SK-N-SH (cell line): ENCODE measurements at regions not wholly inside any gene's neighbourhood (a gene's known extent, or its start where the extent isn't known, plus 50 kb on each side); places are given as distances from the start of the nearest gene placed in this dataset.

Experiments used
- CTCF ChIA-PET: fragments of 300-600, 350-600 bp; formaldehyde crosslinking; extraction: SDS; loops from one replicate; lab custom pipeline; 2021; lab: Yijun Ruan, JAX
- POLR2A ChIA-PET: fragments of 350-600 bp; sonication (Branson Sonifier 250); formaldehyde crosslinking; extraction: SDS; loops from one replicate; lab custom pipeline; 2020; ENCODE audit warnings: antibody characterized with exemption, inconsistent platforms; lab: Yijun Ruan, JAX
- DNase-seq: peaks from one replicate; pipeline ENCODE4 v3.0.0; 2012
- H2AFZ ChIP-seq: fragments of 200-600 bp; sonication (generic); 2 replicates; pipeline ENCODE4 v1.8.1; 2016; ENCODE audit warnings: antibody characterized with exemption, mild to moderate bottlenecking, low read depth
- H3F3A ChIP-seq: fragments of 200-600 bp; sonication (generic); replicated peaks from 2 replicates; pipeline ENCODE3; 2016; ENCODE audit warnings: antibody characterized with exemption, mild to moderate bottlenecking; ENCODE audit not compliant: insufficient read depth
- H3K27ac ChIP-seq, 2 experiments: fragments of 200-500 bp in 1 of 2; fragments of 200-600 bp in 1 of 2; sonication (Bioruptor generic) in 1 of 2; sonication (generic), shearing (Covaris generic) in 1 of 2; 2 replicates each; pipeline versions ENCODE4 v1.5.1 to v1.6.1; 2014 to 2016; ENCODE audit warnings: low read depth in 2 of 2, inconsistent platforms in 1 of 2, low read length in 1 of 2, mild to moderate bottlenecking in 1 of 2, mixed read lengths in 1 of 2
- H3K27me3 ChIP-seq: fragments of 200-600 bp; sonication (generic), shearing (Covaris generic); 2 replicates; pipeline ENCODE4 v1.6.1; 2016; ENCODE audit warnings: mixed run types; ENCODE audit not compliant: insufficient read depth
- H3K36me3 ChIP-seq, 2 experiments: fragments of 200-500 bp in 1 of 2; fragments of 200-600 bp in 1 of 2; sonication (Bioruptor generic) in 1 of 2; sonication (generic) in 1 of 2; replicated peaks in 1 of 2; 2 replicates each; pipeline versions ENCODE3 to v1.5.1; 2014 to 2016; ENCODE audit warnings: low read length in 1 of 2, mild to moderate bottlenecking in 1 of 2; ENCODE audit not compliant: insufficient read depth in 2 of 2, control insufficient read depth in 1 of 2
- H3K4me1 ChIP-seq, 2 experiments: fragments of 200-500 bp in 1 of 2; fragments of 200-600 bp in 1 of 2; sonication (Bioruptor generic) in 1 of 2; sonication (generic), shearing (Covaris generic) in 1 of 2; 2 replicates each; pipeline versions ENCODE4 v1.5.1 to v1.6.1; 2014 to 2016; ENCODE audit warnings: low read depth in 1 of 2, low read length in 1 of 2, mixed run types in 1 of 2; ENCODE audit not compliant: insufficient read depth in 2 of 2, control insufficient read depth in 1 of 2
- H3K4me2 ChIP-seq: fragments of 200-600 bp; sonication (generic), shearing (Covaris generic); 2 replicates; pipeline ENCODE4 v1.6.1; 2017; ENCODE audit warnings: mixed run types
- H3K4me3 ChIP-seq, 2 experiments: fragments of 200-500 bp in 1 of 2; fragments of 200-600 bp in 1 of 2; sonication (Bioruptor generic) in 1 of 2; sonication (generic), shearing (Covaris generic) in 1 of 2; 2 replicates each; pipeline versions ENCODE4 v1.5.1 to v1.8.1; 2014 to 2016; ENCODE audit warnings: low read depth in 2 of 2, inconsistent platforms in 1 of 2, low read length in 1 of 2, mild to moderate bottlenecking in 1 of 2, mixed read lengths in 1 of 2, moderate library complexity in 1 of 2
- H3K79me2 ChIP-seq: fragments of 200-600 bp; sonication (generic); 2 replicates; pipeline ENCODE4 v1.8.1; 2017; ENCODE audit warnings: mild to moderate bottlenecking; ENCODE audit not compliant: insufficient read depth
- H3K9ac ChIP-seq: fragments of 200-600 bp; sonication (generic); 2 replicates; pipeline ENCODE4 v1.6.1; 2017; ENCODE audit warnings: mixed run types
- H3K9me2 ChIP-seq: fragments of 200-600 bp; sonication (generic); 2 replicates; pipeline ENCODE4 v1.6.1; 2017; ENCODE audit warnings: mixed run types
- H3K9me3 ChIP-seq: fragments of 200-600 bp; sonication (generic); 2 replicates; pipeline ENCODE4 v1.6.1; 2017; ENCODE audit warnings: mixed run types, mild to moderate bottlenecking, moderate library complexity
- H4K20me1 ChIP-seq: fragments of 200-600 bp; sonication (generic); 2 replicates; pipeline ENCODE4 v1.6.1; 2017; ENCODE audit warnings: mild to moderate bottlenecking, mixed run types; ENCODE audit not compliant: insufficient read depth
- CHD2 ChIP-seq: fragments of 150-350 bp; IDR thresholded peaks from 2 replicates; pipeline ENCODE4 v1.6.1; 2018; ENCODE audit warnings: low read length; ENCODE audit not compliant: partially characterized antibody
- ELF1 ChIP-seq: IDR thresholded peaks from 2 replicates; pipeline ENCODE4 v1.4.0; 2012
- FOSL2 ChIP-seq: IDR thresholded peaks from 2 replicates; pipeline ENCODE4 v1.4.0; 2012; ENCODE audit warnings: low read depth, mild to moderate bottlenecking, moderate library complexity, borderline replicate concordance
- FOXJ3 ChIP-seq: sonication (generic); formaldehyde crosslinking; IDR thresholded peaks from 2 replicates; pipeline ENCODE4 v1.5.1; 2020; ENCODE audit warnings: mild to moderate bottlenecking, missing genetic modification reagents
- FOXM1 ChIP-seq: IDR thresholded peaks from 2 replicates; pipeline ENCODE4 v1.4.0; 2012; ENCODE audit warnings: low read depth, mild to moderate bottlenecking
- MEF2A ChIP-seq: IDR thresholded peaks from 2 replicates; pipeline ENCODE4 v1.4.0; 2012; ENCODE audit warnings: low read depth, borderline replicate concordance
- NFIC ChIP-seq: IDR thresholded peaks from 2 replicates; pipeline ENCODE4 v1.4.0; 2012; ENCODE audit warnings: borderline replicate concordance
- POLR2AphosphoS5 ChIP-seq: IDR thresholded peaks from 2 replicates; pipeline ENCODE4 v1.6.1; 2012; ENCODE audit warnings: low read depth, low read length
- RXRA ChIP-seq: IDR thresholded peaks from 2 replicates; pipeline ENCODE4 v1.4.0; 2012; ENCODE audit warnings: low read depth, mild to moderate bottlenecking, borderline replicate concordance
- YY1 ChIP-seq: IDR thresholded peaks from 2 replicates; pipeline ENCODE4 v1.4.0; 2012; ENCODE audit warnings: low read depth, mild to moderate bottlenecking
- WGBS: methylation state at CpG from one replicate; pipeline ENCODE4 v1.1.6; 2017; ENCODE audit warnings: low lambda C conversion rate; 5-methylcytosine and 5-hydroxymethylcytosine counted together
- TF ChIP-seq, protein P1 (sequence below): IDR thresholded peaks from 2 replicates; pipeline ENCODE4 v1.4.0; 2012; ENCODE audit warnings: low read depth, borderline replicate concordance
- TF ChIP-seq, protein P2 (sequence below): fragments of 150-350 bp; IDR thresholded peaks from 2 replicates; pipeline ENCODE4 v1.6.1; 2017; ENCODE audit warnings: antibody characterized with exemption, low read length, low read depth, borderline replicate concordance
- TF ChIP-seq, protein P3 (sequence below): fragments of 200-600 bp; sonication (generic); IDR thresholded peaks from 2 replicates; pipeline ENCODE4 v1.6.1; 2017; ENCODE audit warnings: antibody characterized with exemption, mild to moderate bottlenecking, moderate library complexity
- TF ChIP-seq, protein P4 (sequence below): IDR thresholded peaks from 2 replicates; pipeline ENCODE4 v1.4.0; 2012; ENCODE audit warnings: low read depth
- TF ChIP-seq, protein P5 (sequence below): fragments of 150-350 bp; IDR thresholded peaks from 2 replicates; pipeline ENCODE4 v1.6.1; 2016; ENCODE audit warnings: mild to moderate bottlenecking, low read depth, low read length
- TF ChIP-seq, protein P6 (sequence below): IDR thresholded peaks from 2 replicates; pipeline ENCODE4 v1.4.0; 2012; ENCODE audit warnings: low read depth, borderline replicate concordance

DNA sequence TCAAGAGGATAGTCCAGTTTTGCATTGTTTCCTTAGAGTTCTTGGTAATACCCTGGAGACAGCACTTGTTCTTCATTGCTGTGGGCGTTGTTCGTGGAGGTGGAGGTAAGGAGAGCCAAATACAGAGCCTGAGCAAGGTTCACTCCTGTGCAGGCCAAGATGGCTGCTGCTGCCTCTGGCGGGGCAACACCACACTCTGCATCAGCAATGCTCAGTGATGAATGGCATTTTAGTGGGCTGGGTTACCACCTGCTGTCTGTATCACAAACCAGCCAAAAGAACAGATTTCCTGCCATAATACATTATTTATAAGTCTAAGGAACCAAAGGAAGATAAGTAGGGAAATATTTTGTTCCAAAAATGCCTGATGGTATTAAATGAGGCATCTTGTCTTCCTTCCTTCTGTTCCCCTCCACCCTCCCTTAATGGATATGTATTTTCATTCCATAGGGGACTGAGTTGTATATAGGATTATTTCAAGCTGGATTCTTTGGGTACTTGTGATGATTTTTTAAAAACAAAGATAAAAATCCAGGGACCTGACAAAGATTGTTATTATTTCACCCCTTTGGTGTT lies 61.6 kb upstream of the LIMCH1 start:
- H3F3A ChIP-seq = no peaks in the 10 kb centered on the region
- no peaks in the 10 kb centered on the region for H3K9me3 ChIP-seq
- no peaks in the 10 kb centered on the region for H4K20me1 ChIP-seq
- H3K9me2 ChIP-seq = no peaks in the 10 kb centered on the region
- H3K4me2 ChIP-seq = no peak overlapping the region
- H3K9ac ChIP-seq = no peak overlapping the region
- 47% methylated on average over 3 of the region's 3 CpGs for WGBS
- ChIA-PET CTCF (interaction anchor here (1.8 kb wide), 1 partner anchor 185 kb away, joined by 5 read pairs; no protein-coding TSS in a partner anchor), POLR2A (no interaction called here)
- H3K27ac ChIP-seq = no peak overlapping the region
- no peak for DNase-seq
- H3K36me3 ChIP-seq = no peaks in the 10 kb centered on the region
- H2AFZ ChIP-seq = no peak overlapping the region
- H3K27me3 ChIP-seq = no peaks in the 10 kb centered on the region
- H3K4me1 ChIP-seq = peaks cover 0 to 8% of the 10 kb centered on the region in 2 experiments; a peak in 2 of 4 replicates
- TF ChIP-seq NFIC (no peak), FOXM1 (no peak), YY1 (no peak), FOSL2 (no peak), POLR2AphosphoS5 (no peak), RXRA (no peak), MEF2A (no peak), CHD2 (no peak), ELF1 (no peak), FOXJ3 (no peak)
- TF ChIP-seq, protein P1, sequence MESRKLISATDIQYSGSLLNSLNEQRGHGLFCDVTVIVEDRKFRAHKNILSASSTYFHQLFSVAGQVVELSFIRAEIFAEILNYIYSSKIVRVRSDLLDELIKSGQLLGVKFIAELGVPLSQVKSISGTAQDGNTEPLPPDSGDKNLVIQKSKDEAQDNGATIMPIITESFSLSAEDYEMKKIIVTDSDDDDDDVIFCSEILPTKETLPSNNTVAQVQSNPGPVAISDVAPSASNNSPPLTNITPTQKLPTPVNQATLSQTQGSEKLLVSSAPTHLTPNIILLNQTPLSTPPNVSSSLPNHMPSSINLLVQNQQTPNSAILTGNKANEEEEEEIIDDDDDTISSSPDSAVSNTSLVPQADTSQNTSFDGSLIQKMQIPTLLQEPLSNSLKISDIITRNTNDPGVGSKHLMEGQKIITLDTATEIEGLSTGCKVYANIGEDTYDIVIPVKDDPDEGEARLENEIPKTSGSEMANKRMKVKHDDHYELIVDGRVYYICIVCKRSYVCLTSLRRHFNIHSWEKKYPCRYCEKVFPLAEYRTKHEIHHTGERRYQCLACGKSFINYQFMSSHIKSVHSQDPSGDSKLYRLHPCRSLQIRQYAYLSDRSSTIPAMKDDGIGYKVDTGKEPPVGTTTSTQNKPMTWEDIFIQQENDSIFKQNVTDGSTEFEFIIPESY = no peak
- TF ChIP-seq, protein P2, sequence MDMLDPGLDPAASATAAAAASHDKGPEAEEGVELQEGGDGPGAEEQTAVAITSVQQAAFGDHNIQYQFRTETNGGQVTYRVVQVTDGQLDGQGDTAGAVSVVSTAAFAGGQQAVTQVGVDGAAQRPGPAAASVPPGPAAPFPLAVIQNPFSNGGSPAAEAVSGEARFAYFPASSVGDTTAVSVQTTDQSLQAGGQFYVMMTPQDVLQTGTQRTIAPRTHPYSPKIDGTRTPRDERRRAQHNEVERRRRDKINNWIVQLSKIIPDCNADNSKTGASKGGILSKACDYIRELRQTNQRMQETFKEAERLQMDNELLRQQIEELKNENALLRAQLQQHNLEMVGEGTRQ = no peak
- TF ChIP-seq, protein P3, sequence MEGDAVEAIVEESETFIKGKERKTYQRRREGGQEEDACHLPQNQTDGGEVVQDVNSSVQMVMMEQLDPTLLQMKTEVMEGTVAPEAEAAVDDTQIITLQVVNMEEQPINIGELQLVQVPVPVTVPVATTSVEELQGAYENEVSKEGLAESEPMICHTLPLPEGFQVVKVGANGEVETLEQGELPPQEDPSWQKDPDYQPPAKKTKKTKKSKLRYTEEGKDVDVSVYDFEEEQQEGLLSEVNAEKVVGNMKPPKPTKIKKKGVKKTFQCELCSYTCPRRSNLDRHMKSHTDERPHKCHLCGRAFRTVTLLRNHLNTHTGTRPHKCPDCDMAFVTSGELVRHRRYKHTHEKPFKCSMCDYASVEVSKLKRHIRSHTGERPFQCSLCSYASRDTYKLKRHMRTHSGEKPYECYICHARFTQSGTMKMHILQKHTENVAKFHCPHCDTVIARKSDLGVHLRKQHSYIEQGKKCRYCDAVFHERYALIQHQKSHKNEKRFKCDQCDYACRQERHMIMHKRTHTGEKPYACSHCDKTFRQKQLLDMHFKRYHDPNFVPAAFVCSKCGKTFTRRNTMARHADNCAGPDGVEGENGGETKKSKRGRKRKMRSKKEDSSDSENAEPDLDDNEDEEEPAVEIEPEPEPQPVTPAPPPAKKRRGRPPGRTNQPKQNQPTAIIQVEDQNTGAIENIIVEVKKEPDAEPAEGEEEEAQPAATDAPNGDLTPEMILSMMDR = no peak
- TF ChIP-seq, protein P4, sequence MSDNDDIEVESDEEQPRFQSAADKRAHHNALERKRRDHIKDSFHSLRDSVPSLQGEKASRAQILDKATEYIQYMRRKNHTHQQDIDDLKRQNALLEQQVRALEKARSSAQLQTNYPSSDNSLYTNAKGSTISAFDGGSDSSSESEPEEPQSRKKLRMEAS = no peak
- TF ChIP-seq, protein P5, sequence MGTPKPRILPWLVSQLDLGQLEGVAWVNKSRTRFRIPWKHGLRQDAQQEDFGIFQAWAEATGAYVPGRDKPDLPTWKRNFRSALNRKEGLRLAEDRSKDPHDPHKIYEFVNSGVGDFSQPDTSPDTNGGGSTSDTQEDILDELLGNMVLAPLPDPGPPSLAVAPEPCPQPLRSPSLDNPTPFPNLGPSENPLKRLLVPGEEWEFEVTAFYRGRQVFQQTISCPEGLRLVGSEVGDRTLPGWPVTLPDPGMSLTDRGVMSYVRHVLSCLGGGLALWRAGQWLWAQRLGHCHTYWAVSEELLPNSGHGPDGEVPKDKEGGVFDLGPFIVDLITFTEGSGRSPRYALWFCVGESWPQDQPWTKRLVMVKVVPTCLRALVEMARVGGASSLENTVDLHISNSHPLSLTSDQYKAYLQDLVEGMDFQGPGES = no peak
- TF ChIP-seq, protein P6, sequence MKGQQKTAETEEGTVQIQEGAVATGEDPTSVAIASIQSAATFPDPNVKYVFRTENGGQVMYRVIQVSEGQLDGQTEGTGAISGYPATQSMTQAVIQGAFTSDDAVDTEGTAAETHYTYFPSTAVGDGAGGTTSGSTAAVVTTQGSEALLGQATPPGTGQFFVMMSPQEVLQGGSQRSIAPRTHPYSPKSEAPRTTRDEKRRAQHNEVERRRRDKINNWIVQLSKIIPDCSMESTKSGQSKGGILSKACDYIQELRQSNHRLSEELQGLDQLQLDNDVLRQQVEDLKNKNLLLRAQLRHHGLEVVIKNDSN = no peak
- H3K79me2 ChIP-seq = no peaks in the 10 kb centered on the region
- no peak overlapping the region for H3K4me3 ChIP-seq
